ENCODE measurements at regions not wholly inside any gene's neighbourhood (a gene's known extent, or its start where the extent isn't known, plus 50 kb on each side); places are given as distances from the start of the nearest gene placed in this dataset.
"Not testable (repeated sequence)": the region's sequence is repeated elsewhere in the genome, so short reads cannot be mapped to it uniquely, and the experiment has no call there.

- WGBS, 2 donors, result 76 to 79% methylated on average over 4 of the region's 4 CpGs
Observed at GRCh38 chr5:32165-32564, 59.8 kb upstream of the PLEKHG4B start.

GRCh38 chr5:35521-35920 is 56.4 kb upstream of the PLEKHG4B start:
- H3K4me1 ChIP-seq (ENCODE audit: control insufficient read depth in 5 of 5, insufficient read depth in 5 of 5, low read length in 5 of 5); ATAC-seq (ENCODE audit: insufficient read depth, low FRiP score); H3K9me3 ChIP-seq (ENCODE audit: control insufficient read depth in 4 of 4, insufficient read depth in 3 of 4, low read length in 3 of 4); H3K36me3 ChIP-seq (ENCODE audit: control insufficient read depth in 4 of 4, insufficient read depth in 4 of 4, low read length in 4 of 4); H3K27ac ChIP-seq (ENCODE audit: low read depth in 1 of 2, low read length in 1 of 2); H3K9ac ChIP-seq (ENCODE audit: insufficient read depth in 1 of 2, low read length in 2 of 2); H3K4me3 ChIP-seq; DNase-seq: not testable (repeated sequence)
- peaks cover 0 to 13% (median 3%) of the 10 kb centered on the region in 3 donors for H3K27me3 ChIP-seq (ENCODE audit: control insufficient read depth in 3 of 3, insufficient read depth in 3 of 3, low read length in 2 of 3)

More at GRCh38 chr5:32165-32564, 59.8 kb upstream of the PLEKHG4B start:
- DNase-seq, result no peak
- Histone ChIP-seq H3K4me1 (ENCODE audit: control insufficient read depth in 5 of 5, insufficient read depth in 5 of 5, low read length in 5 of 5) (no peaks in the 10 kb centered on the region), H3K27me3 (ENCODE audit: control insufficient read depth in 3 of 3, insufficient read depth in 3 of 3, low read length in 2 of 3) (peaks cover 0 to 7% (median 0%) of the 10 kb centered on the region in 3 donors), H3K4me3 (no peak overlapping the region), H3K9ac (ENCODE audit: insufficient read depth in 1 of 2, low read length in 2 of 2) (no peak overlapping the region), H3K36me3 (ENCODE audit: control insufficient read depth in 4 of 4, insufficient read depth in 4 of 4, low read length in 4 of 4) (no peaks in the 10 kb centered on the region), H3K9me3 (ENCODE audit: control insufficient read depth in 4 of 4, insufficient read depth in 3 of 4, low read length in 3 of 4) (peaks cover 0 to 2% (median 0%) of the 10 kb centered on the region in 4 donors), H3K27ac (ENCODE audit: low read depth in 1 of 2, low read length in 1 of 2) (no peak overlapping the region)
- no peak for ATAC-seq (ENCODE audit: insufficient read depth, low FRiP score)
- no peak for TF ChIP-seq CTCF (IDR thresholded peaks at IDR 0.05; ENCODE audit: control extremely low read depth, extremely low read depth)

- H3K27me3 ChIP-seq (ENCODE audit: control insufficient read depth in 3 of 3, insufficient read depth in 3 of 3, low read length in 2 of 3), result peaks cover 0 to 14% (median 7%) of the 10 kb centered on the region in 3 donors
- not testable (repeated sequence) for H3K9ac ChIP-seq (ENCODE audit: insufficient read depth in 1 of 2, low read length in 2 of 2); ATAC-seq (ENCODE audit: insufficient read depth, low FRiP score); DNase-seq; H3K4me1 ChIP-seq (ENCODE audit: control insufficient read depth in 5 of 5, insufficient read depth in 5 of 5, low read length in 5 of 5); H3K9me3 ChIP-seq (ENCODE audit: control insufficient read depth in 4 of 4, insufficient read depth in 3 of 4, low read length in 3 of 4); H3K4me3 ChIP-seq; H3K27ac ChIP-seq (ENCODE audit: low read depth in 1 of 2, low read length in 1 of 2); H3K36me3 ChIP-seq (ENCODE audit: control insufficient read depth in 4 of 4, insufficient read depth in 4 of 4, low read length in 4 of 4)
- 59 to 72% methylated on average over 11 of the region's 11 CpGs for WGBS, 2 donors
Observed at GRCh38 chr5:37207-37606, 54.8 kb upstream of the PLEKHG4B start.

GRCh38 chr5:39979-40583 is 51.9 kb upstream of the PLEKHG4B start:
- Histone ChIP-seq H3K27ac (ENCODE audit: low read depth in 1 of 2, low read length in 1 of 2) (no peak overlapping the region), H3K4me1 (ENCODE audit: control insufficient read depth in 5 of 5, insufficient read depth in 5 of 5, low read length in 5 of 5) (no peaks in the 10 kb centered on the region), H3K36me3 (ENCODE audit: control insufficient read depth in 4 of 4, insufficient read depth in 4 of 4, low read length in 4 of 4) (no peaks in the 10 kb centered on the region), H3K9ac (ENCODE audit: insufficient read depth in 1 of 2, low read length in 2 of 2) (no peak overlapping the region), H3K9me3 (ENCODE audit: control insufficient read depth in 4 of 4, insufficient read depth in 3 of 4, low read length in 3 of 4) (peaks cover 0 to 2% (median 0%) of the 10 kb centered on the region in 4 donors), H3K27me3 (ENCODE audit: control insufficient read depth in 3 of 3, insufficient read depth in 3 of 3, low read length in 2 of 3) (peaks cover 0 to 20% (median 7%) of the 10 kb centered on the region in 3 donors), H3K4me3 (no peak overlapping the region)
- TF ChIP-seq CTCF (IDR thresholded peaks at IDR 0.05; ENCODE audit: control extremely low read depth, extremely low read depth), result no peak
- 73 to 79% methylated on average over 13 of the region's 13 CpGs for WGBS, 2 donors
- no peak for DNase-seq
- ATAC-seq (ENCODE audit: insufficient read depth, low FRiP score), result no peak
